SK-N-MC (cell line): ENCODE measurements at regions not wholly inside any gene's neighbourhood (a gene's known extent, or its start where the extent isn't known, plus 50 kb on each side); places are given as distances from the start of the nearest gene placed in this dataset.

Experiments
- EZH2 ChIP-seq: fragments of 200-600 bp; sonication (generic); IDR thresholded peaks from one replicate; pipeline ENCODE4 v1.6.1; 2017; ENCODE audit warnings: antibody characterized with exemption
- FOXP2 ChIP-seq: optimal IDR thresholded peaks from 2 replicates; pipeline ENCODE3; 2011; ENCODE audit warnings: mild to moderate bottlenecking, moderate library complexity; ENCODE audit not compliant: insufficient read depth; ENCODE audit errors: extremely low read length, control extremely low read depth
- POLR2AphosphoS5 ChIP-seq: IDR thresholded peaks from 2 replicates; pipeline ENCODE4 v1.6.1; 2012; ENCODE audit warnings: mild to moderate bottlenecking, low read depth, low read length, borderline replicate concordance

DNA sequence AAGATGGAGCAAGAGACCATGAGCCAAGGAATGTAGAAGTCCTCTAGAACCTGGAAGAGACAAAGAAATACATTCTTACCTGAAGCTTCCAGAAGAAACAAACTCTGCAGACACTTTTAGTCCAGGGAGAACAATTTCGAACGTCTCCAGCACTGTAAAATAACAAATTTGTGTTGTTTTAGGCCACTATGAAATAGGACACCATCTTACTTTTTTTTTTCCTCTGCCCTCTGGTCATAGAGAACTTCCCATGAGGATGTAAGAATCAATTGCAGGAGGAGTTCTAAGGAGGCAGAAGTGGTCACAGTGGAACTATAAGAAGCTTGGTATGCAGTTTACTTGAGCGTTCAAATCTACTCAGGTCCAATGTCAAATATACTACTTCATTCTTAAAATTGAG, 1295.9 kb downstream of the ZPLD1 start:
- TF ChIP-seq POLR2AphosphoS5 = no peak
- TF ChIP-seq FOXP2 = no peak
- no peak for TF ChIP-seq EZH2
